Memory B cell (primary cell): ENCODE measurements at regions not wholly inside any gene's neighbourhood (a gene's known extent, or its start where the extent isn't known, plus 50 kb on each side); places are given as distances from the start of the nearest gene placed in this dataset.

Experiments used
- ATAC-seq: fragments of 150-1000 bp; cut with Tn5 transposase; 2 replicates; pipeline ENCODE4 v1.10.0; 2021; ENCODE audit warnings: low read depth, mild to moderate bottlenecking, moderate library complexity
- DNase-seq, 2 donors: peaks; one replicate each; pipeline ENCODE4 v3.0.0; 2022; ENCODE audit warnings: low spot score in 2 of 2
- H3K27ac Mint-ChIP-seq: one replicate; pipeline ENCODE4 v1.8.0; 2022; ENCODE audit warnings: mild to moderate bottlenecking, moderate library complexity, mixed read lengths
- H3K27me3 Mint-ChIP-seq: one replicate; pipeline ENCODE4 v1.8.0; 2022; ENCODE audit warnings: mixed read lengths
- H3K36me3 Mint-ChIP-seq: one replicate; pipeline ENCODE4 v1.8.0; 2022; ENCODE audit warnings: mild to moderate bottlenecking, mixed read lengths
- H3K4me1 Mint-ChIP-seq: one replicate; pipeline ENCODE4 v1.8.0; 2022; ENCODE audit warnings: mixed read lengths
- H3K4me3 Mint-ChIP-seq: one replicate; pipeline ENCODE4 v1.8.0; 2022; ENCODE audit warnings: mild to moderate bottlenecking, moderate library complexity, mixed read lengths
- H3K9me3 Mint-ChIP-seq: one replicate; pipeline ENCODE4 v1.8.0; 2022; ENCODE audit warnings: mixed read lengths

- no peak for ATAC-seq
- Mint-ChIP-seq H3K36me3 (no peaks in the 10 kb centered on the region), H3K4me3 (no peak overlapping the region), H3K4me1 (no peaks in the 10 kb centered on the region), H3K27me3 (peaks cover 4% of the 10 kb centered on the region), H3K27ac (no peak overlapping the region), H3K9me3 (peaks cover 6% of the 10 kb centered on the region)
- no peak for DNase-seq
These were observed 126.6 kb downstream of the AXIN2 start for GRCh38 chr17:65434878-65435277.

- Mint-ChIP-seq H3K36me3 (no peaks in the 10 kb centered on the region), H3K27ac (no peak overlapping the region), H3K27me3 (peaks cover 2% of the 10 kb centered on the region), H3K4me1 (no peaks in the 10 kb centered on the region), H3K9me3 (peaks cover 10% of the 10 kb centered on the region), H3K4me3 (no peak overlapping the region)
- DNase-seq (no peak), ATAC-seq (no peak)
These were observed 127.2 kb downstream of the AXIN2 start for GRCh38 chr17:65434251-65434650.

GRCh38 chr17:65433592-65433991 lies 127.9 kb downstream of the AXIN2 start:
- no peak overlapping the region for H3K27ac Mint-ChIP-seq

GRCh38 chr17:65433157-65433556 lies 128.3 kb downstream of the AXIN2 start:
- DNase-seq: no peak
- no peaks in the 10 kb centered on the region for H3K36me3 Mint-ChIP-seq
- peaks cover 2% of the 10 kb centered on the region for H3K27me3 Mint-ChIP-seq
- no peaks in the 10 kb centered on the region for H3K4me1 Mint-ChIP-seq
- peaks cover 10% of the 10 kb centered on the region for H3K9me3 Mint-ChIP-seq
- ATAC-seq: no peak
- no peak overlapping the region for H3K4me3 Mint-ChIP-seq
- no peak overlapping the region for H3K27ac Mint-ChIP-seq

More at GRCh38 chr17:65433592-65433991, 127.9 kb downstream of the AXIN2 start:
- no peak for ATAC-seq
- DNase-seq: no peak
- Mint-ChIP-seq H3K4me1 (no peaks in the 10 kb centered on the region), H3K36me3 (no peaks in the 10 kb centered on the region), H3K27me3 (peaks cover 2% of the 10 kb centered on the region), H3K4me3 (no peak overlapping the region), H3K9me3 (peaks cover 10% of the 10 kb centered on the region)

DNA sequence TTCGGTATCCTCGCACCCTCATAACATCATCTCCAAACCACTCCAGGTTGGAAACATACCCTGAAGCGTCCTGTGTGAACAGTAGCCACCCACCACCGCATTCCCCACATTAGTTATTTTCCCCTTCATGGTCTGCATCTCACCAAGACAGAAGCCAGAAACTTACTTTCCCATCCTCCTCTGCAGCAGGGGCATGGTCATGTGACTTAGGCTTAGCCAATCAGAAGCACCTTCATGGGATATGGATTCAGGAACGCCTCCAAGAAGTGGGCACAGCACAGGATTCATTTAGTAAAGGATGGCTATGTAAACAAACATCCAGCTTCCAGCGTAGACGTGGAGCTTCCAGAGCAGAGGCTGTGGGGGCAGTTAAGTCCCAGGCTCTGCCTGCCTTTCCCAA lies 130.3 kb downstream of the AXIN2 start:
- no peak overlapping the region for H3K27ac Mint-ChIP-seq
- no peaks in the 10 kb centered on the region for H3K36me3 Mint-ChIP-seq
- H3K4me3 Mint-ChIP-seq: no peak overlapping the region
- peaks cover 3% of the 10 kb centered on the region for H3K27me3 Mint-ChIP-seq
- H3K9me3 Mint-ChIP-seq: peaks cover 16% of the 10 kb centered on the region
- H3K4me1 Mint-ChIP-seq: no peaks in the 10 kb centered on the region
- no peak for ATAC-seq
- DNase-seq: no peak

DNA sequence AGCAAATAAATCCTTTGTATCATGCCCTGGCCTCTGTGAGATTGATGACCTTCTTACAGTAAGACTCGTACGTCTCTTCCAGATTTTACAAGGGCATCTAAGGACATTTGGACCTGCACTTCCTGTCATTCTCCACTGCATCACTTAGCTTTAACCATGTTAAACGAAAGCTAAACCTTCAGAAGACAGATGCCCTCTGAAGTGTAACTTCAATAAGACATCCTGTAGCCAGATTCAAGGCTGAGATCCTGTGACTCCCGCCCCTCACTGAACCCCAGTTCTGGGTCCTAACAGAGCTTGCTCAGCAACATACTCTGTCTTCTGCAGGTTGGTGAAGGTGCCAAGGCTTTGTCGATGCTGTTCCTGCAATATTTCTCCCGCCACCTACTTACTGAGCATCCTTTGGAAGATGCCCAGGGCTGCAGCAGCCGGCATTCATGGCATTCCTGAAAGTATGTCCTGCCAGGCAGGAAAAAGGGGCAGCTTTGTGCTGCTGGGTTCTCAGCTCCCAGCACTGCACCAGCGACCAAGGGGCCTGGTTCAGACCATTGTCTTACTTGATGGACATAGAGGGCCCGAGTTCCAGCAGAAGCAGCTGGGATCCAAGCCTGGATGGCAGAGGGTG lies 131.1 kb downstream of the AXIN2 start:
- Mint-ChIP-seq H3K4me3 (no peak overlapping the region), H3K27me3 (peaks cover 3% of the 10 kb centered on the region), H3K36me3 (no peaks in the 10 kb centered on the region), H3K27ac (no peak overlapping the region), H3K9me3 (peaks cover 22% of the 10 kb centered on the region), H3K4me1 (no peaks in the 10 kb centered on the region)
- ATAC-seq (no peak), DNase-seq (no peak)

GRCh38 chr17:65423346-65424140 lies 137.9 kb downstream of the AXIN2 start:
- Mint-ChIP-seq H3K27me3 (peaks cover 3% of the 10 kb centered on the region), H3K36me3 (no peaks in the 10 kb centered on the region), H3K4me1 (no peaks in the 10 kb centered on the region), H3K9me3 (peaks cover 22% of the 10 kb centered on the region), H3K4me3 (no peak overlapping the region), H3K27ac (no peak overlapping the region)
- ATAC-seq: no peak
- no peak for DNase-seq

DNA sequence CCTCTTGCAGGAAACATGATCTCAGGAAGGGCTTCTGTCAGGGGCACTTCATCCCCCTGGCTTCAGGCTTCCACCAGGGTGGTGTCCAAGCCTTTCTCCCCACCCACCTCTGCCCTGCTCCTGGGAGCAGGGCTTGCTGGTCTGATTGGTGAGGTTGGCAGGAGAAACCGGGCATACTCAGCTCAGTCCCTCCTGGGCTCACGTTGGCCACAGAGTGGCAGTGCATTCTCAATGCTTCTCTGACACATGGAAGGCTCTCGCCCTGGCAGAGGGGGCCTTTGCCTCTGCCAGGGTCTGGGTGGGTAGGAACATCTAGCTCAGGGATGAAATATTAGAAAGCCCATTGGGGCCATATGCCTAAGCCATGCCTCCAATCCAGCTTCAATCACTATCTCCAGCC lies 142.8 kb downstream of the AXIN2 start:
- Mint-ChIP-seq H3K4me1 (no peaks in the 10 kb centered on the region), H3K36me3 (no peaks in the 10 kb centered on the region), H3K9me3 (peaks cover 3% of the 10 kb centered on the region), H3K27ac (no peak overlapping the region), H3K27me3 (no peaks in the 10 kb centered on the region), H3K4me3 (no peak overlapping the region)
- ATAC-seq (no peak), DNase-seq (no peak)

GRCh38 chr17:65417406-65418221 lies 143.8 kb downstream of the AXIN2 start:
- no peak for DNase-seq
- H3K27me3 Mint-ChIP-seq: no peaks in the 10 kb centered on the region
- no peak overlapping the region for H3K27ac Mint-ChIP-seq
- no peak for ATAC-seq
- peaks cover 4% of the 10 kb centered on the region for H3K9me3 Mint-ChIP-seq
- no peaks in the 10 kb centered on the region for H3K4me1 Mint-ChIP-seq
- no peaks in the 10 kb centered on the region for H3K36me3 Mint-ChIP-seq
- no peak overlapping the region for H3K4me3 Mint-ChIP-seq

- no peak overlapping the region for H3K27ac Mint-ChIP-seq
- no peak for DNase-seq
- no peak overlapping the region for H3K4me3 Mint-ChIP-seq
- no peaks in the 10 kb centered on the region for H3K4me1 Mint-ChIP-seq
- H3K36me3 Mint-ChIP-seq: no peaks in the 10 kb centered on the region
- peaks cover 5% of the 10 kb centered on the region for H3K9me3 Mint-ChIP-seq
- no peak for ATAC-seq
- no peaks in the 10 kb centered on the region for H3K27me3 Mint-ChIP-seq
These were observed 145.5 kb downstream of the AXIN2 start for GRCh38 chr17:65415991-65416390.

GRCh38 chr17:65413390-65413789 lies 148.1 kb downstream of the AXIN2 start:
- DNase-seq (no peak), ATAC-seq (no peak)
- no peaks in the 10 kb centered on the region for H3K27me3 Mint-ChIP-seq
- H3K9me3 Mint-ChIP-seq: peaks cover 5% of the 10 kb centered on the region
- no peaks in the 10 kb centered on the region for H3K4me1 Mint-ChIP-seq
- no peak overlapping the region for H3K27ac Mint-ChIP-seq
- H3K36me3 Mint-ChIP-seq: no peaks in the 10 kb centered on the region
- H3K4me3 Mint-ChIP-seq: no peak overlapping the region

GRCh38 chr17:65409381-65409780 lies 152.1 kb downstream of the AXIN2 start:
- no peak overlapping the region for H3K27ac Mint-ChIP-seq

GRCh38 chr17:65408050-65408449 lies 153.4 kb downstream of the AXIN2 start:
- peaks cover 2% of the 10 kb centered on the region for H3K27me3 Mint-ChIP-seq
- H3K36me3 Mint-ChIP-seq: no peaks in the 10 kb centered on the region
- ATAC-seq (no peak), DNase-seq (no peak)
- H3K9me3 Mint-ChIP-seq: peaks cover 3% of the 10 kb centered on the region
- no peak overlapping the region for H3K27ac Mint-ChIP-seq
- no peaks in the 10 kb centered on the region for H3K4me1 Mint-ChIP-seq
- no peak overlapping the region for H3K4me3 Mint-ChIP-seq

More at GRCh38 chr17:65409381-65409780, 152.1 kb downstream of the AXIN2 start:
- peaks cover 3% of the 10 kb centered on the region for H3K9me3 Mint-ChIP-seq
- H3K36me3 Mint-ChIP-seq: no peaks in the 10 kb centered on the region
- no peaks in the 10 kb centered on the region for H3K27me3 Mint-ChIP-seq
- no peak overlapping the region for H3K4me3 Mint-ChIP-seq
- no peaks in the 10 kb centered on the region for H3K4me1 Mint-ChIP-seq
- ATAC-seq (no peak), DNase-seq (no peak)

- Mint-ChIP-seq H3K36me3 (no peaks in the 10 kb centered on the region), H3K27ac (no peak overlapping the region), H3K4me3 (no peak overlapping the region), H3K4me1 (no peaks in the 10 kb centered on the region), H3K9me3 (no peaks in the 10 kb centered on the region), H3K27me3 (peaks cover 2% of the 10 kb centered on the region)
- no peak for DNase-seq
- no peak for ATAC-seq
These were observed 154.4 kb downstream of the AXIN2 start for GRCh38 chr17:65407017-65407416.
